GM19463 (cell line): ENCODE measurements at regions not wholly inside any gene's neighbourhood (a gene's known extent, or its start where the extent isn't known, plus 50 kb on each side); places are given as distances from the start of the nearest gene placed in this dataset.
A peak's percentile ranks its signal among the peaks of the same experiment; 100 is the strongest.
"Not testable (repeated sequence)": the region's sequence is repeated elsewhere in the genome, so short reads cannot be mapped to it uniquely, and the experiment has no call there.

Experiments used
- ATAC-seq: cut with Tn5 transposase; IDR thresholded peaks from one replicate; pipeline ENCODE4 v1.9.1; 2021; ENCODE audit warnings: mild to moderate bottlenecking, moderate library complexity; ENCODE audit not compliant: unreplicated experiment

GRCh38 chr11:13134886-13135285 is 125.8 kb downstream of the RASSF10 start:
- ATAC-seq: no peak

GRCh38 chr11:13135385-13136271 is 126.5 kb downstream of the RASSF10 start:
- ATAC-seq: no peak

- ATAC-seq: no peak
These were observed 127.1 kb downstream of the RASSF10 start for GRCh38 chr11:13136272-13136596.

- no peak for ATAC-seq
These were observed 128.8 kb downstream of the RASSF10 start for GRCh38 chr11:13137844-13138301.

- not testable (repeated sequence) for ATAC-seq
These were observed 130.0 kb downstream of the RASSF10 start for GRCh38 chr11:13139085-13139484.

- peak; percentile 88 for ATAC-seq
These were observed 131.1 kb downstream of the RASSF10 start for GRCh38 chr11:13140028-13140870.

- peak; percentile 33 for ATAC-seq
These were observed 131.9 kb downstream of the RASSF10 start for GRCh38 chr11:13140873-13141655.

- ATAC-seq: no peak
These were observed 132.9 kb downstream of the RASSF10 start for GRCh38 chr11:13141731-13142709.

GRCh38 chr11:13143486-13144297 is 133.9 kb upstream of the BMAL1 start:
- ATAC-seq: no peak

GRCh38 chr11:13145461-13145860 is 132.1 kb upstream of the BMAL1 start:
- ATAC-seq: no peak

GRCh38 chr11:13149991-13150390 is 127.6 kb upstream of the BMAL1 start:
- no peak for ATAC-seq

GRCh38 chr11:13150487-13150886 is 127.1 kb upstream of the BMAL1 start:
- ATAC-seq: no peak

- ATAC-seq: no peak
These were observed 125.3 kb upstream of the BMAL1 start for GRCh38 chr11:13152264-13152663.

GRCh38 chr11:13152736-13153541 is 124.7 kb upstream of the BMAL1 start:
- no peak for ATAC-seq

- not testable (repeated sequence) for ATAC-seq
These were observed 123.2 kb upstream of the BMAL1 start for GRCh38 chr11:13154374-13154773.

- no peak for ATAC-seq
These were observed 117.2 kb upstream of the BMAL1 start for GRCh38 chr11:13160346-13160745.

- no peak for ATAC-seq
These were observed 116.8 kb upstream of the BMAL1 start for GRCh38 chr11:13160806-13161205.

GRCh38 chr11:13163158-13163557 is 114.4 kb upstream of the BMAL1 start:
- ATAC-seq: no peak
